ENCODE measurements at regions not wholly inside any gene's neighbourhood (a gene's known extent, or its start where the extent isn't known, plus 50 kb on each side); places are given as distances from the start of the nearest gene placed in this dataset.

GRCh38 chr1:80891871-80892270, 908.9 kb upstream of the ADGRL2 start:
- Histone ChIP-seq H3K27me3 (replicated peaks; ENCODE audit: control insufficient read depth, insufficient read depth, low read length) (no peaks in the 10 kb centered on the region), H3K9me3 (no peaks in the 10 kb centered on the region), H3K36me3 (ENCODE audit: control insufficient read depth, insufficient read depth, low read length) (no peaks in the 10 kb centered on the region), H3K4me3 (ENCODE audit: low read depth, low read length) (no peak overlapping the region), H3K4me1 (no peaks in the 10 kb centered on the region)
- TF ChIP-seq, protein P1, sequence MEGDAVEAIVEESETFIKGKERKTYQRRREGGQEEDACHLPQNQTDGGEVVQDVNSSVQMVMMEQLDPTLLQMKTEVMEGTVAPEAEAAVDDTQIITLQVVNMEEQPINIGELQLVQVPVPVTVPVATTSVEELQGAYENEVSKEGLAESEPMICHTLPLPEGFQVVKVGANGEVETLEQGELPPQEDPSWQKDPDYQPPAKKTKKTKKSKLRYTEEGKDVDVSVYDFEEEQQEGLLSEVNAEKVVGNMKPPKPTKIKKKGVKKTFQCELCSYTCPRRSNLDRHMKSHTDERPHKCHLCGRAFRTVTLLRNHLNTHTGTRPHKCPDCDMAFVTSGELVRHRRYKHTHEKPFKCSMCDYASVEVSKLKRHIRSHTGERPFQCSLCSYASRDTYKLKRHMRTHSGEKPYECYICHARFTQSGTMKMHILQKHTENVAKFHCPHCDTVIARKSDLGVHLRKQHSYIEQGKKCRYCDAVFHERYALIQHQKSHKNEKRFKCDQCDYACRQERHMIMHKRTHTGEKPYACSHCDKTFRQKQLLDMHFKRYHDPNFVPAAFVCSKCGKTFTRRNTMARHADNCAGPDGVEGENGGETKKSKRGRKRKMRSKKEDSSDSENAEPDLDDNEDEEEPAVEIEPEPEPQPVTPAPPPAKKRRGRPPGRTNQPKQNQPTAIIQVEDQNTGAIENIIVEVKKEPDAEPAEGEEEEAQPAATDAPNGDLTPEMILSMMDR (IDR thresholded peaks at IDR 0.05; ENCODE audit: insufficient read depth in 1 of 2, low read depth in 1 of 2, low read length in 1 of 2, severe bottlenecking in 1 of 2, unreplicated experiment in 1 of 2): no peak
- CTCF ChIA-PET: no interaction called here
- Mint-ChIP-seq H3K9me3 (ENCODE audit: unreplicated experiment) (no peaks in the 10 kb centered on the region), H3K4me1 (ENCODE audit: low read depth, unreplicated experiment) (peaks cover 6% of the 10 kb centered on the region), H3K36me3 (ENCODE audit: insufficient read depth, unreplicated experiment) (no peaks in the 10 kb centered on the region), H3K27me3 (ENCODE audit: insufficient read depth, unreplicated experiment) (no peaks in the 10 kb centered on the region), H3K4me3 (ENCODE audit: unreplicated experiment) (no peak overlapping the region), H3K27ac (ENCODE audit: unreplicated experiment) (no peak overlapping the region)
- no peak for DNase-seq
- BruUV-seq (replicated peaks): no TSS peak
- POLR2A ChIA-PET: no interaction called here
- intact Hi-C loops (cut with micrococcal nuclease; ENCODE audit: unreplicated experiment): no loop called here

DNA sequence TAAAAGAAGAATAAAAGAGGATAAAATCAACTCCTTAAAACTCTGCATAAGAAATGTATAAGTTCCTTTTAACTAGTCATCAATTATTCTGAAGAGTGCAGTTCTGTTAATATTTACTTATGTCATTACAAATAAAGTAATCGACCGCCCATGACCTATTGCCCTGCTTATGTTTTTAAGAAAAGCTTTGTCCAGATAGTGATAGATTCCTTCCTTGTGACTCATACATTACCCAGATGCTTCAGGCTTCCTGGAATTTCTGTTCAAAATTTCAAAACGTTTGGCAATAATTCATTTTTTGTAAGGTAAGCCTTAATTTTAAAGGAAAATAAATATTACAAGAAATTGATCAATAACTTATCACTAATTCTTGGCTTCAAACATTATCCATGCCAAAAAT, 918.2 kb upstream of the ADGRL2 start:
- POLR2A ChIA-PET: no interaction called here
- TF ChIP-seq, protein P1 (IDR thresholded peaks at IDR 0.05; ENCODE audit: insufficient read depth in 1 of 2, low read depth in 1 of 2, low read length in 1 of 2, severe bottlenecking in 1 of 2, unreplicated experiment in 1 of 2): no peak
- CTCF ChIA-PET: no interaction called here

GRCh38 chr1:80878343-80878742, 922.4 kb upstream of the ADGRL2 start:
- Histone ChIP-seq H3K27me3 (replicated peaks; ENCODE audit: control insufficient read depth, insufficient read depth, low read length) (no peaks in the 10 kb centered on the region), H3K4me3 (ENCODE audit: low read depth, low read length) (no peak overlapping the region), H3K36me3 (ENCODE audit: control insufficient read depth, insufficient read depth, low read length) (no peaks in the 10 kb centered on the region), H3K9me3 (no peaks in the 10 kb centered on the region), H3K4me1 (peaks cover 17% of the 10 kb centered on the region)
- H3K36me3 Mint-ChIP-seq (ENCODE audit: insufficient read depth, unreplicated experiment): no peaks in the 10 kb centered on the region
- TF ChIP-seq, protein P1 (IDR thresholded peaks at IDR 0.05; ENCODE audit: insufficient read depth in 1 of 2, low read depth in 1 of 2, low read length in 1 of 2, severe bottlenecking in 1 of 2, unreplicated experiment in 1 of 2): no peak
- H3K4me3 Mint-ChIP-seq (ENCODE audit: unreplicated experiment): no peak overlapping the region
- BruUV-seq (replicated peaks): no TSS peak
- H3K27me3 Mint-ChIP-seq (ENCODE audit: insufficient read depth, unreplicated experiment): no peaks in the 10 kb centered on the region
- CTCF ChIA-PET: no interaction called here
- intact Hi-C loops (cut with micrococcal nuclease; ENCODE audit: unreplicated experiment): no loop called here
- peaks cover 5% of the 10 kb centered on the region for H3K4me1 Mint-ChIP-seq (ENCODE audit: low read depth, unreplicated experiment)
- POLR2A ChIA-PET: no interaction called here
- no peak overlapping the region for H3K27ac Mint-ChIP-seq (ENCODE audit: unreplicated experiment)
- DNase-seq: no peak
- H3K9me3 Mint-ChIP-seq (ENCODE audit: unreplicated experiment): no peaks in the 10 kb centered on the region

More for the DNA sequence above, 918.2 kb upstream of the ADGRL2 start:
- Histone ChIP-seq H3K4me3 (ENCODE audit: low read depth, low read length) (no peak overlapping the region), H3K4me1 (peaks cover 17% of the 10 kb centered on the region), H3K36me3 (ENCODE audit: control insufficient read depth, insufficient read depth, low read length) (no peaks in the 10 kb centered on the region), H3K9me3 (no peaks in the 10 kb centered on the region), H3K27me3 (replicated peaks; ENCODE audit: control insufficient read depth, insufficient read depth, low read length) (no peaks in the 10 kb centered on the region)
- no peak overlapping the region for H3K27ac Mint-ChIP-seq (ENCODE audit: unreplicated experiment)
- no peaks in the 10 kb centered on the region for H3K27me3 Mint-ChIP-seq (ENCODE audit: insufficient read depth, unreplicated experiment)
- H3K4me1 Mint-ChIP-seq (ENCODE audit: low read depth, unreplicated experiment): peaks cover 5% of the 10 kb centered on the region
- BruUV-seq (replicated peaks): no TSS peak
- H3K4me3 Mint-ChIP-seq (ENCODE audit: unreplicated experiment): peak overlapping the region; percentile 40
- DNase-seq: peak; percentile 33 to 38
- no peaks in the 10 kb centered on the region for H3K36me3 Mint-ChIP-seq (ENCODE audit: insufficient read depth, unreplicated experiment)
- intact Hi-C loops (cut with micrococcal nuclease; ENCODE audit: unreplicated experiment): loop anchor here (2.0 kb wide), 1 partner anchor 152 kb away; no protein-coding TSS in a partner anchor
- H3K9me3 Mint-ChIP-seq (ENCODE audit: unreplicated experiment): no peaks in the 10 kb centered on the region

Measured in Caco-2 (cell line).